Ishikawa (cell line): ENCODE measurements at regions not wholly inside any gene's neighbourhood (a gene's known extent, or its start where the extent isn't known, plus 50 kb on each side); places are given as distances from the start of the nearest gene placed in this dataset.

Experiments
- CEBPB ChIP-seq: IDR thresholded peaks from 2 replicates; pipeline ENCODE4 v1.6.1; 2012
- CREB1 ChIP-seq: IDR thresholded peaks from 2 replicates; pipeline ENCODE4 v1.6.1; 2012; ENCODE audit warnings: low read depth
- EGR1 ChIP-seq: IDR thresholded peaks from 2 replicates; pipeline ENCODE4 v1.6.1; 2012
- EP300 ChIP-seq: IDR thresholded peaks from 2 replicates; pipeline ENCODE4 v1.6.1; 2012; ENCODE audit warnings: borderline replicate concordance
- FOXM1 ChIP-seq: IDR thresholded peaks from 2 replicates; pipeline ENCODE4 v1.6.1; 2012; ENCODE audit warnings: low read depth, borderline replicate concordance
- MAX ChIP-seq: IDR thresholded peaks from 2 replicates; pipeline ENCODE4 v1.6.1; 2012
- NFIC ChIP-seq: IDR thresholded peaks from 2 replicates; pipeline ENCODE4 v1.6.1; 2012
- RAD21 ChIP-seq: IDR thresholded peaks from 2 replicates; pipeline ENCODE4 v1.6.1; 2012; ENCODE audit warnings: low read depth
- TAF1 ChIP-seq: IDR thresholded peaks from 2 replicates; pipeline ENCODE4 v1.6.1; 2012; ENCODE audit warnings: low read depth, mild to moderate bottlenecking
- TCF12 ChIP-seq: IDR thresholded peaks from 2 replicates; pipeline ENCODE4 v1.6.1; 2012; ENCODE audit warnings: low read depth
- TEAD4 ChIP-seq: IDR thresholded peaks from 2 replicates; pipeline ENCODE4 v1.6.1; 2012
- YY1 ChIP-seq: IDR thresholded peaks from 2 replicates; pipeline ENCODE4 v1.6.1; 2012; ENCODE audit warnings: low read depth
- ZBTB7A ChIP-seq: IDR thresholded peaks from 2 replicates; pipeline ENCODE4 v1.6.1; 2012; ENCODE audit warnings: low read depth
- TF ChIP-seq, protein P1 (sequence below): IDR thresholded peaks from 2 replicates; pipeline ENCODE4 v1.6.1; 2012
- TF ChIP-seq, protein P2 (sequence below): IDR thresholded peaks from 2 replicates; pipeline ENCODE4 v1.6.1; 2012; ENCODE audit warnings: low read depth, mild to moderate bottlenecking

DNA sequence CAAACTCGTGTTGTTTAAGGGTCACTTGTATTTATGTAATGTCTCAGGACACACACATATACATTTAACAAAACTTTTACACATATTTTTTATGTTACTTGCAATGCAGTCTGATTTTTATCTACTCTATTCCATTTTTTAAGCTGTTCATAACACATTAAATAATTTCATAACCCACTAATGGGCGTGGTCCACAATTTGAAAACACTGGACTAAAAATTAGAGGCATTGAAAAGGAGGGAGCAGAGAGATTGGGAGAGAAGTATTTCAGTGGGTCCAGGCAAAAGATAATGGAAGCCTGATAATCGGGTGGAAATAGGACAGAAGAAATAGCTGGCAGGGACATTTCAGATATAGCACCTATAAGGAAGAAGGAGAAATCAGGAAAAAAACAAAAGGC lies 597.3 kb upstream of the CLINT1 start:
- no peak for TF ChIP-seq CEBPB
- TF ChIP-seq EP300, result no peak
- TF ChIP-seq NFIC, result no peak
- no peak for TF ChIP-seq TAF1
- TF ChIP-seq, protein P1, sequence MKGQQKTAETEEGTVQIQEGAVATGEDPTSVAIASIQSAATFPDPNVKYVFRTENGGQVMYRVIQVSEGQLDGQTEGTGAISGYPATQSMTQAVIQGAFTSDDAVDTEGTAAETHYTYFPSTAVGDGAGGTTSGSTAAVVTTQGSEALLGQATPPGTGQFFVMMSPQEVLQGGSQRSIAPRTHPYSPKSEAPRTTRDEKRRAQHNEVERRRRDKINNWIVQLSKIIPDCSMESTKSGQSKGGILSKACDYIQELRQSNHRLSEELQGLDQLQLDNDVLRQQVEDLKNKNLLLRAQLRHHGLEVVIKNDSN, result no peak
- TF ChIP-seq TCF12, result no peak
- TF ChIP-seq, protein P2, sequence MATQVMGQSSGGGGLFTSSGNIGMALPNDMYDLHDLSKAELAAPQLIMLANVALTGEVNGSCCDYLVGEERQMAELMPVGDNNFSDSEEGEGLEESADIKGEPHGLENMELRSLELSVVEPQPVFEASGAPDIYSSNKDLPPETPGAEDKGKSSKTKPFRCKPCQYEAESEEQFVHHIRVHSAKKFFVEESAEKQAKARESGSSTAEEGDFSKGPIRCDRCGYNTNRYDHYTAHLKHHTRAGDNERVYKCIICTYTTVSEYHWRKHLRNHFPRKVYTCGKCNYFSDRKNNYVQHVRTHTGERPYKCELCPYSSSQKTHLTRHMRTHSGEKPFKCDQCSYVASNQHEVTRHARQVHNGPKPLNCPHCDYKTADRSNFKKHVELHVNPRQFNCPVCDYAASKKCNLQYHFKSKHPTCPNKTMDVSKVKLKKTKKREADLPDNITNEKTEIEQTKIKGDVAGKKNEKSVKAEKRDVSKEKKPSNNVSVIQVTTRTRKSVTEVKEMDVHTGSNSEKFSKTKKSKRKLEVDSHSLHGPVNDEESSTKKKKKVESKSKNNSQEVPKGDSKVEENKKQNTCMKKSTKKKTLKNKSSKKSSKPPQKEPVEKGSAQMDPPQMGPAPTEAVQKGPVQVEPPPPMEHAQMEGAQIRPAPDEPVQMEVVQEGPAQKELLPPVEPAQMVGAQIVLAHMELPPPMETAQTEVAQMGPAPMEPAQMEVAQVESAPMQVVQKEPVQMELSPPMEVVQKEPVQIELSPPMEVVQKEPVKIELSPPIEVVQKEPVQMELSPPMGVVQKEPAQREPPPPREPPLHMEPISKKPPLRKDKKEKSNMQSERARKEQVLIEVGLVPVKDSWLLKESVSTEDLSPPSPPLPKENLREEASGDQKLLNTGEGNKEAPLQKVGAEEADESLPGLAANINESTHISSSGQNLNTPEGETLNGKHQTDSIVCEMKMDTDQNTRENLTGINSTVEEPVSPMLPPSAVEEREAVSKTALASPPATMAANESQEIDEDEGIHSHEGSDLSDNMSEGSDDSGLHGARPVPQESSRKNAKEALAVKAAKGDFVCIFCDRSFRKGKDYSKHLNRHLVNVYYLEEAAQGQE, result no peak
- TF ChIP-seq MAX, result no peak

- TF ChIP-seq, protein P1, result no peak
- TF ChIP-seq MAX, result no peak
Observed at GRCh38 chr5:158451993-158452672, 593.2 kb upstream of the CLINT1 start.

DNA sequence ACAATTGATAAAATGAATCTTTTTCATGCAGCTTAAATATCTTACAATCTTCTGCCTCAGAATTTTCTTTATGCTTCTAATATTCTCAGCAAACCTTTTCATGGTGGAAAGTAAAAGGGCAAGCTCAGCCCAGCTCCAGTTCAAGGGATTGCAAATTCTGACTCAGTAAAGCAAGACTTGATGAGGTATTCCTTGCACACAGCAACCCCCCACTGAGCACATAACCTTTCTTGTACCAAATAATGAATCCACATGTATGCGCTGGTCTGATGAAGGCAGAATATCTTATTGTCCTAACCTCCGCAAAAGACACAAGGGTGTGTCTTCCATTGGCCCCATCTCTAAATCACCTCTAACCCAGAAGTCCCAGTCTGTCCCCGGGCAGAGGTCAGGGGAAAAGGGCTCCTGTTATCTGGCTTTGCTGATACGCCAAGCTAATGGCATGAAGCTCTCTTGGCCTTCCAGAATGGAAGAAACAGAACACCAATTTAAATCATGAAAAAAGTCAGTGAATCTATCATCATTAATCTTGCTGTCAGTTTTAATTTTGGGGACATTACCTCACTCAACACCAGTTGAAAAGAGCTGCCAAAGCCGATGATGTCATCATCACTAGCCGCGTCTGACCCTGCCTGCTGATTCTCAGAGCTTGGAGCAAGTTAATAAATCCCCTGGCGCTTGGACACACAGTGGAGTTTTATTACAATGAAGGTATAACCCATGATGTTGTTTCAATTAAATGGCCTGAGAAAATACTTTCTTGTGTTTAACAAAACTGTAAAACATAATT lies 592.5 kb upstream of the CLINT1 start:
- TF ChIP-seq, protein P1, result no peak
- TF ChIP-seq FOXM1 (no peak), RAD21 (no peak), EGR1 (no peak), TCF12 (no peak)

DNA sequence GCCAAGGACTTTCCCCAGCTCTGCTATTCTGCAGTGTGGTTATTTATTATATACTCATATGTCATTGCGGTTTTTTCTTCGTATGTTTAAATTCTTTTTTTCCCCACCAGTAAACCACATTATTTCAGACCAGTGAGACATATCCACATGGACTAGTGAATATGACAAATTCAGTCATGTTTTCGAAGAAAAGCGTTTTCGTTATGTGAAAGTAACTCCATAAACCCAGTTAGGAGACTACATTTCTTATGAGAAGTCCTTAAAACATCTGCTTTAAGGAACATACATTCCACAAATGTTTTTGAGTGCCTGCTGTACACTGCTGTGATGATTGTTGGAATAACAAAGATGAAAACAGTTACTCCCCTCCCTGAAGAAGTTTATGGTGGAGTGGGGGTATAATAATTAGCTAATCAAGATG lies 591.8 kb upstream of the CLINT1 start:
- TF ChIP-seq TEAD4 (no peak), ZBTB7A (no peak), MAX (no peak)

DNA sequence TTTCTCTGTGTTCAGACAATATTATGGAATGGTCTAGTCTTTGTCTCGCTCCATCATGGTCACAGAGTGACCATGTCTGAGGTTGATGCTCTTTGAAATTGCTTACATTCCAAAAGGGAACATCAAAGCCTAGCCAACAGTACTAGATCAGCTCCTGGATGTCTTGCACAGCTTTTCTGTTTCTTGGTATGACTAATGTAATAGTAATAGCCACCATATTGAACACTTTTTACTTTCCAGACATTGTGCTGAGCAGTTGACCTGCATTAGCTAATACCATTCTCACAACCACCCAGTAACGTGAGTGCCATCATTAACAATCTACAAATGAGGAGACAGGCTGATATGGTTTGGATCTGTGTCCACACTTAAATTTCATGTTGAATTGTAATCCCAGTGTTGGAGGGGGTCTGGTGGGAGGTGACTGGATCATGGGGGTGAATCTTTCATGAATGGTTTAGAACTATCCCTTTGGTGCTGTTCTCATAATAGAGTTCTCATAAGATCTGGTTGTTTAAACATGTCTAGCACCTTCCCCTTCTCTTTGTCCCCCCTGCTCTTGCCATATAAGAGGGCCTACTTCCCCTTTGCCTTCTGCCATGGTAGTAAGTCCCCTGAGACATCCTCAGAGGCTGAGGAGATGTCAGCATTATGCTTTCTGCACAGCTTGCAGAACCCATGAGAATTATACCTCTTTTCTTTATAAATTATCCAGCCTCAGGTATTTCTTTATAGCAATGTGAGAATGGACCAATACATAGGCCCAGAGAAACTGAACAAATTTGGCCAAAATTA lies 577.5 kb upstream of the CLINT1 start:
- no peak for TF ChIP-seq TCF12

DNA sequence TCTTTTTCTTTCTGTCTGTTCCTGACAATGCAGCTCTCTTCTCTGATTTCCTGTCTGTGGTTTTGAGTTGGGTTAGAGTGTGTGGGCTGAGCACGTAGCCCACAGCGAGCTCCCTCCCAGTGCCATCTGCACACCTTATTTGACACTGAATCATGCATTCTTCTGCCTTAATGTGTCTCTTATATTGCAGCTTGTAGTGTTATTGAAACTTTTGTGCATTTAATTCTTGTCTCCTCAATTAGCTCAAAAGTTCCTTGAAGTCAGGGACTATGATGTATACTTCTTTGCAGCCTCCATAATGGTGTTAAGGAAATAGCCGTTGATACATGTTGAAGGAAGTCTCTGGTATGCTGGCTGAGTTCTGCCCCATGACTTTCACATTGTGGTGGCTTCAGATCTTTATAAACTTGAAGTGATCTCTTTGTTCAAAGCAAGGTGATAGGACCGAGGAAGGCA lies 576.2 kb upstream of the CLINT1 start:
- no peak for TF ChIP-seq YY1
- no peak for TF ChIP-seq TEAD4
- TF ChIP-seq TAF1, result no peak
- TF ChIP-seq CREB1, result no peak
- no peak for TF ChIP-seq MAX
- TF ChIP-seq RAD21, result no peak
- TF ChIP-seq, protein P1, result no peak
- TF ChIP-seq CEBPB, result no peak
- no peak for TF ChIP-seq TCF12
- no peak for TF ChIP-seq NFIC
- TF ChIP-seq EP300, result no peak
- TF ChIP-seq, protein P2, result no peak
- no peak for TF ChIP-seq ZBTB7A
- TF ChIP-seq EGR1, result no peak
- TF ChIP-seq FOXM1, result no peak
